GM19468 (cell line): ENCODE measurements at regions not wholly inside any gene's neighbourhood (a gene's known extent, or its start where the extent isn't known, plus 50 kb on each side); places are given as distances from the start of the nearest gene placed in this dataset.

Source experiments
- ATAC-seq: cut with Tn5 transposase; IDR thresholded peaks from one replicate; pipeline ENCODE4 v1.9.1; 2021; ENCODE audit warnings: mild to moderate bottlenecking, moderate library complexity, moderate number of reproducible peaks; ENCODE audit not compliant: unreplicated experiment; ENCODE audit errors: extremely low read depth

DNA sequence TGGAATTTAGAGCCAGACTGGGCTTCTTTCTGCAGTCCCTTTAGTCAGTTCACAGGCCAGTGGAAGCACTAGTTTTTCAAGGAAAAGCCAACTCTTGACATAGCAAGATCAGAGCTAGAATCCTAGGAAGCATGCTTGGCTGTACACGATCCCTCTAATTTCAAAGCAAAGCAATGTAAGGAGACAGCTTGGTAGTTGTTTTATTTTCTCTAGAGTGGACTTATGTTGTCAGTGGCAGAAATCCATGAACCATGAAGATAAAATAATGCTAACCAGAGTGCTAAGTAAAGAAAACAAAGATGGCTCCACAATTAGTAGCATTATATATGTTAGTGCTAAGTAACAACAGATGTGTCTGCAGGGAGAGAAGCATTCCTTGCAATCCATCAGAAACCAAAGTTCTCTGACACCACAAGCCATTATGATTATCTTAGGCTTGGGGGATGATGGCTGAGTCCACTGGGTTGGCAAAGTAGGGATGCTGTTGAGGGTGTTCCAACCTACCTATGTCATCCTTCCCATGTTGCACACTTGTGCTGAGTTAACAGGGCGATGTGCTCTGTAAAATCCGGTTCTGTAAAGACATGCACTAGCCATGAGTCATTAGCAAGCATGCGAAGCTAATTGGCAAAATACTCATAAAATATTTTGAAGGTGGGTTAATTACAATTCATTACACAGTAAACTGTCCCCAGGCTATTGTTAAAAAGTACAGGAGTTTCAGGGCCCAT, 115.2 kb downstream of the BMP2 start:
- ATAC-seq = no peak

GRCh38 chr20:6884114-6884513, 116.6 kb downstream of the BMP2 start:
- ATAC-seq = no peak

DNA sequence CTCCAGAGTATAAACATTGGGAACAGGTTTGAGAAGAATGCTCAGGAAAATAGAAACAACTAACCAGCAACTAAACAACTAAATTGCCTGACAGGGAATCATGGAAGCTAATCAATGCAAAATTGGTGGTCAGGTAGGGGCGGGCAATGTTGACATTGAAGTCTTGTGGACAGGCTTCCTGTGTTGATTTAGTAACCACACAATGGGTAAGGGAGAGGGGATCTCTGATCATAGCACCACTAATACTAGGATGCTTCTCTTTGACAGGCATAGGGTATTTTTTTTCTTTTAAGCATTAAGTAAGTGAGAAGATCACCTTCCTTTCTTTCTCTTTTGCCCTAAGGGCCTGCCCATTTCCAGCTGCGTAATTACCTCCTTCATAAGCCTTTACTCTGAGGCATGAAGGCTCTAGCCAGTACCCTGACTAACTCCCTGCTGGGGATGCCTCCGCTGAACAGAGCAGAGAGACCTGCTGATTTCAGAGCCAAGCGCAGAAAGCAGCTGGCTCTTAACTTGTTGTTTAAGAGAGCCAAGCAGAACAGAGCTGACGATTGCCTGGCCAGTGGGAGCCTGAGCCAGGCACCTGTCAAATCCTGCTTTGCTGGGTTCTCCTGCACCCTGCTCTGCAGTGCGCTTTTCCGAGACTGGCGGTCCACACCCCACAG, 118.7 kb downstream of the BMP2 start:
- no peak for ATAC-seq

GRCh38 chr20:6887966-6888365, 120.5 kb downstream of the BMP2 start:
- ATAC-seq = no peak

- ATAC-seq = no peak
Observed at GRCh38 chr20:6888736-6889395, 121.4 kb downstream of the BMP2 start.

GRCh38 chr20:6892724-6893123, 125.2 kb downstream of the BMP2 start:
- no peak for ATAC-seq

GRCh38 chr20:6898928-6899327, 131.4 kb downstream of the BMP2 start:
- no peak for ATAC-seq

- ATAC-seq = no peak
Observed at GRCh38 chr20:6906871-6907270, 139.4 kb downstream of the BMP2 start.

DNA sequence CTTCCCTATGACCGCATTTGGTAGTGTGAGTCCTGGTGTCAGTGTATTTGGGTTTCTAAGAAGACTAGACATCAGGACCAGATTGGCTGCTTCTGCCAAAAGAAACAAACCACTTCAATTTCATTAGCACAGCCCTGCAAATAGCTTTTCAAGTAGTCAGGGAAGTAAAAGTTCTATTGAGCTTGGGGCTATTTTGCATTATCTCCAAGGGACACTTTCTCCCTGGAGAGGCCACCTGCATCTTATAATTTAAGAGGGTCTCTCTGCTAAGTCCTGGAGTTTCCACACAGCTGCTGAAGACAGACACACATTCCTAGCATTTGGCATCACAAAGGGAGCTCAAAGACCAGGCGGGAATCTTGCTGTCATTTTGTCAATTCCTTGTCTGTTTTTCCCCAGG, 141.2 kb downstream of the BMP2 start:
- no peak for ATAC-seq

DNA sequence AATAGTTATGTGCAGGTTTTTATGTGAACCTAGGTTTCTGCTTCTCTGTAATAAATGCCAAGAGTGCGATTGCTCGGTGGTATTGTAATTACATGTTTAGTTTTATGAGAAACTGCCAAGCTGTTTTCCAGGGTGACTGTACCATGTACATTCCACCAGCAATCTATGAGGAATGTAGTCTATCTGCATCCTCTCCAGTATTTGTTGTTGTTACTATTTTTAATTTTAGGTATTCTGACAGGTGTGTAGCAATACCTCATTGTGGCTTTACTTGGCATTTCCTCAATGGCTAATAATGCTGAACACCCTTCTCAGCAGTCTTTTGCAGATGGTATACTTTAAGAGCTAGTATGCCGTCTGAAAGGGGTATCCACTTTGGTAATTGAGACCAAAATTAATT, 142.1 kb downstream of the BMP2 start:
- ATAC-seq = no peak

GRCh38 chr20:6914986-6915385, 147.5 kb downstream of the BMP2 start:
- no peak for ATAC-seq

DNA sequence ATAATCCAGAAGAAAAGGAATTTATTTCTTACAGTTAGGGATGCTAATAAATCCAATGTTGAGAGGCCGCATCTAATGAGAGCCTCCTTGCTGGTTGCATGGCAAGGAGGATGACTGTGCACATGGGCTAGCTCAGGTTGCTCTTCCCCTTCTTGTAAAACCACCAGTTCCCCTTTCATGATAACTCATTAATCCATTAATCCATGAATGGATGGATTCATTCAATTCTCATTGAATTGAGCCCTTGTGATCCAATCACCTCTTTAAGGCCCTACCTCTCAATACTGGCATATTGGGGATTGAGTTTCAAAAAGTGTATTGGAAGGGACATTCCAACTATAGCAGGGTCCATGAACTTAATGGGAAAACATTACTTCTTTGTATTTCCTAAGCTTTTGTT, 149.5 kb downstream of the BMP2 start:
- no peak for ATAC-seq

- ATAC-seq = no peak
Observed at GRCh38 chr20:6919792-6920468, 152.4 kb downstream of the BMP2 start.

GRCh38 chr20:6920991-6921613, 153.6 kb downstream of the BMP2 start:
- no peak for ATAC-seq

DNA sequence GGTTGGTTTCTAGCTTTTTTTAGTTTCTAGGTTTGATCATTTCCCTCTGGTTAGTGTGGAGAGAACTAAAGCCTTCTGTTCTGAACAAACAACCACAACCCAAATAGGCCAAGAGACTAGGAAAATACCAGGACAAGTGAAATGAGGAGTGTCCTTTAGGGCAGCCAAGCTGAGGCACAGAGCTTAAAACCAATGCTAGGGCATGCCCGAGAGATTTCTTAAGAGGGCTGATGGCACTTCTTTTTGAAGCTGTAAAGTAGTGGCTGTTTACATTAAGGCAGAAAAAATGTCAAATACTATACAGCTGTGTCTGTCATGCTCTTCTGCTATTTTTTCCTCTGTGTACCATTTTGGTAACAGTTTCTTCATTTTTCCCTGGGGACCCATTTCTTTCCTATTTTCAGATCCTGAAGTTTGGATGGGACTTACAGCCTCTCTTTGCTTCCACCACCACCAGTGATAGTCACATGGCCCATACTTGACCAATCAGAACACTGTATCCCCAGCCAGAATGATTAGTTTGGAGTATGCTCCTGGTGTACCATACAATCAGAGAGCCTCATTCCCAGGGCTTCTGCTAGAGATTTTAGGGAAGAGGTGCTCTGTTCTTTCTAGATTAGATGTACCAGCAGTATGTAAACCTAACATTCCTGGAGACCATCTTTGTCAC, 154.4 kb downstream of the BMP2 start:
- no peak for ATAC-seq

- no peak for ATAC-seq
Observed at GRCh38 chr20:6924681-6925080, 157.2 kb downstream of the BMP2 start.

GRCh38 chr20:6925744-6926278, 158.3 kb downstream of the BMP2 start:
- no peak for ATAC-seq

GRCh38 chr20:6940048-6940447, 172.6 kb downstream of the BMP2 start:
- no peak for ATAC-seq

- no peak for ATAC-seq
Observed at GRCh38 chr20:6940876-6941275, 173.4 kb downstream of the BMP2 start.

GRCh38 chr20:6941571-6941970, 174.1 kb downstream of the BMP2 start:
- ATAC-seq = no peak
